ENCODE measurements at regions not wholly inside any gene's neighbourhood (a gene's known extent, or its start where the extent isn't known, plus 50 kb on each side); places are given as distances from the start of the nearest gene placed in this dataset.

GRCh38 chr2:59015027-59015426 is 773.9 kb upstream of the FANCL start:
- TF ChIP-seq RXRA (IDR thresholded peaks at IDR 0.05; ENCODE audit: insufficient read depth, low read depth, low read length): no peak
- no peak for TF ChIP-seq EZH2 (IDR thresholded peaks at IDR 0.05; ENCODE audit: low read depth, low read length, severe bottlenecking)
- TF ChIP-seq CTCF (IDR thresholded peaks at IDR 0.05; ENCODE audit: control extremely low read depth in 1 of 3, insufficient read depth in 1 of 3, low read depth in 1 of 3, low read length in 3 of 3): no peak
- no peak for TF ChIP-seq TAF1 (IDR thresholded peaks at IDR 0.05; ENCODE audit: low read depth, low read length)
- no peak for TF ChIP-seq SIN3A (conservative IDR thresholded peaks at IDR 0.05 in 1 of 2, IDR thresholded peaks at IDR 0.05 in 1 of 2; ENCODE audit: low read depth in 1 of 2, low read length in 2 of 2)
- no peak for TF ChIP-seq MAX (IDR thresholded peaks at IDR 0.05)
